H9 (cell line): ENCODE measurements at regions not wholly inside any gene's neighbourhood (a gene's known extent, or its start where the extent isn't known, plus 50 kb on each side); places are given as distances from the start of the nearest gene placed in this dataset.

Source experiments
- DNase-seq: peaks from one replicate; pipeline ENCODE4 v3.0.0-alpha.2; 2017
- H2AFZ ChIP-seq: one replicate; pipeline ENCODE4 v1.6.1; 2013; ENCODE audit warnings: mild to moderate bottlenecking, low read length, control low read depth, moderate library complexity
- H2AK5ac ChIP-seq: 2 replicates; pipeline ENCODE4 v1.6.1; 2013; ENCODE audit warnings: low read length, control low read depth, mixed read lengths; ENCODE audit not compliant: insufficient read length
- H2BK120ac ChIP-seq: one replicate; pipeline ENCODE4 v1.6.1; 2013; ENCODE audit warnings: low read depth, mild to moderate bottlenecking, low read length, control low read depth, inconsistent platforms; ENCODE audit not compliant: poor library complexity, severe bottlenecking
- H2BK12ac ChIP-seq: 2 replicates; pipeline ENCODE4 v1.6.1; 2013; ENCODE audit warnings: low read length, control low read depth, mixed read lengths, low read depth; ENCODE audit not compliant: insufficient read length
- H2BK15ac ChIP-seq: 2 replicates; pipeline ENCODE4 v1.6.1; 2013; ENCODE audit warnings: low read depth, low read length, control low read depth
- H2BK20ac ChIP-seq: one replicate; pipeline ENCODE4 v1.6.1; 2013; ENCODE audit warnings: low read depth, mild to moderate bottlenecking, low read length, control low read depth, inconsistent platforms; ENCODE audit not compliant: poor library complexity, severe bottlenecking
- H2BK5ac ChIP-seq: 2 replicates; pipeline ENCODE4 v1.6.1; 2013; ENCODE audit warnings: low read length, control low read depth, mixed read lengths; ENCODE audit not compliant: insufficient read length
- H3K14ac ChIP-seq: 2 replicates; pipeline ENCODE4 v1.6.1; 2013; ENCODE audit warnings: low read length, control low read depth; ENCODE audit not compliant: insufficient read depth
- H3K18ac ChIP-seq: 2 replicates; pipeline ENCODE4 v1.6.1; 2013; ENCODE audit warnings: low read depth, mild to moderate bottlenecking, mixed read lengths, low read length, control low read depth; ENCODE audit not compliant: insufficient read length
- H3K23ac ChIP-seq: 2 replicates; pipeline ENCODE4 v1.6.1; 2013; ENCODE audit warnings: low read length, control low read depth, mixed read lengths, low read depth; ENCODE audit not compliant: insufficient read length
- H3K23me2 ChIP-seq: 2 replicates; pipeline ENCODE4 v1.6.1; 2013; ENCODE audit warnings: low read depth, mild to moderate bottlenecking, mixed read lengths, low read length, control low read depth; ENCODE audit not compliant: insufficient read length, poor library complexity, severe bottlenecking
- H3K27ac ChIP-seq: 2 replicates; pipeline ENCODE4 v1.5.1; 2013; ENCODE audit warnings: low read length, control low read depth, mixed read lengths, low read depth; ENCODE audit not compliant: insufficient read length
- H3K27me3 ChIP-seq: 2 replicates; pipeline ENCODE4 v1.6.1; 2013; ENCODE audit warnings: low read length, control low read depth, inconsistent platforms; ENCODE audit not compliant: insufficient read depth
- H3K4ac ChIP-seq: 2 replicates; pipeline ENCODE4 v1.6.1; 2013; ENCODE audit warnings: low read depth, mild to moderate bottlenecking, control low read depth, inconsistent platforms, low read length, moderate library complexity
- H3K4me1 ChIP-seq: 2 replicates; pipeline ENCODE4 v1.6.1; 2013; ENCODE audit warnings: low read length, control low read depth, inconsistent platforms; ENCODE audit not compliant: insufficient read depth
- H3K4me2 ChIP-seq: 2 replicates; pipeline ENCODE4 v1.6.1; 2013; ENCODE audit warnings: low read length, control low read depth, mixed read lengths; ENCODE audit not compliant: insufficient read length, insufficient read depth
- H3K56ac ChIP-seq: 2 replicates; pipeline ENCODE4 v1.6.1; 2013; ENCODE audit warnings: low read depth, mild to moderate bottlenecking, mixed read lengths, low read length, control low read depth; ENCODE audit not compliant: insufficient read length
- H3K79me1 ChIP-seq: 2 replicates; pipeline ENCODE4 v1.6.1; 2013; ENCODE audit warnings: low read depth, mild to moderate bottlenecking, moderate library complexity, low read length, control low read depth, inconsistent platforms; ENCODE audit not compliant: insufficient read depth, poor library complexity, severe bottlenecking
- H3K79me2 ChIP-seq: 2 replicates; pipeline ENCODE4 v1.6.1; 2013; ENCODE audit warnings: low read length, control low read depth, inconsistent platforms; ENCODE audit not compliant: insufficient read depth
- H3K9ac ChIP-seq: 2 replicates; pipeline ENCODE4 v1.6.1; 2013; ENCODE audit warnings: low read length, control low read depth, mixed read lengths; ENCODE audit not compliant: insufficient read length; ENCODE audit errors: extremely low read depth
- H3K9me3 ChIP-seq: one replicate; pipeline ENCODE4 v1.6.1; 2013; ENCODE audit warnings: low read depth, low read length, inconsistent platforms; ENCODE audit not compliant: control insufficient read depth
- H3T11ph ChIP-seq: one replicate; pipeline ENCODE4 v1.6.1; 2013; ENCODE audit warnings: mild to moderate bottlenecking, low read length, control low read depth, inconsistent platforms
- H4K20me1 ChIP-seq: one replicate; pipeline ENCODE4 v1.6.1; 2013; ENCODE audit not compliant: control insufficient read depth, insufficient read length, insufficient read depth
- H4K5ac ChIP-seq: 2 replicates; pipeline ENCODE4 v1.6.1; 2013; ENCODE audit warnings: low read depth, mild to moderate bottlenecking, mixed read lengths, low read length, control low read depth; ENCODE audit not compliant: insufficient read length
- H4K8ac ChIP-seq: replicated peaks from 2 replicates; pipeline ENCODE4 v1.6.1; 2013; ENCODE audit warnings: low read length, control low read depth, mixed read lengths, low read depth; ENCODE audit not compliant: insufficient read length
- H4K91ac ChIP-seq: 2 replicates; pipeline ENCODE4 v1.6.1; 2013; ENCODE audit warnings: low read depth, mild to moderate bottlenecking, moderate library complexity, mixed read lengths, low read length, control low read depth; ENCODE audit not compliant: insufficient read length
- H3K27ac Mint-ChIP-seq, 3 experiments: 2 replicates in 2 of 3; 3 replicates in 1 of 3; pipeline ENCODE4 v1.8.0; 2020 to 2021; ENCODE audit warnings: mixed read lengths in 3 of 3, mild to moderate bottlenecking in 1 of 3, moderate library complexity in 1 of 3
- H3K27me3 Mint-ChIP-seq: 2 replicates; pipeline ENCODE4 v1.8.0; 2021; ENCODE audit warnings: low read depth, mild to moderate bottlenecking, moderate library complexity, mixed read lengths
- H3K36me3 Mint-ChIP-seq, 3 experiments: 2 replicates in 2 of 3; 3 replicates in 1 of 3; pipeline ENCODE4 v1.8.0; 2020 to 2021; ENCODE audit warnings: low read depth in 3 of 3, mixed read lengths in 3 of 3; ENCODE audit not compliant: insufficient read depth in 1 of 3
- H3K4me1 Mint-ChIP-seq, 2 experiments: 2 replicates each; pipeline ENCODE4 v1.8.0; 2020; ENCODE audit warnings: mixed read lengths in 2 of 2
- H3K4me3 Mint-ChIP-seq, 2 experiments: 2 replicates in 1 of 2; 3 replicates in 1 of 2; pipeline ENCODE4 v1.8.0; 2020 to 2021; ENCODE audit warnings: mild to moderate bottlenecking in 2 of 2, mixed read lengths in 2 of 2, moderate library complexity in 1 of 2
- H3K9me3 Mint-ChIP-seq, 2 experiments: 2 replicates in 1 of 2; 3 replicates in 1 of 2; pipeline ENCODE4 v1.8.0; 2020; ENCODE audit warnings: mild to moderate bottlenecking in 2 of 2, mixed read lengths in 2 of 2, moderate library complexity in 1 of 2
- WGBS: extraction: QIAGEN DNeasy Blood & Tissue Kit; methylation state at CpG from one replicate; pipeline ENCODE4 v1.1.7; 2013; ENCODE audit warnings: missing lambda C conversion rate, low lambda C conversion rate, mixed read lengths; ENCODE audit not compliant: insufficient read length; ENCODE audit errors: extremely low coverage; 5-methylcytosine and 5-hydroxymethylcytosine counted together
- TF ChIP-seq, protein P1 (sequence below): fragments of 200-600 bp; sonication (generic); conservative IDR thresholded peaks from 3 replicates; pipeline ENCODE4 v1.8.0; 2021; ENCODE audit warnings: antibody characterized with exemption, mild to moderate bottlenecking

DNA sequence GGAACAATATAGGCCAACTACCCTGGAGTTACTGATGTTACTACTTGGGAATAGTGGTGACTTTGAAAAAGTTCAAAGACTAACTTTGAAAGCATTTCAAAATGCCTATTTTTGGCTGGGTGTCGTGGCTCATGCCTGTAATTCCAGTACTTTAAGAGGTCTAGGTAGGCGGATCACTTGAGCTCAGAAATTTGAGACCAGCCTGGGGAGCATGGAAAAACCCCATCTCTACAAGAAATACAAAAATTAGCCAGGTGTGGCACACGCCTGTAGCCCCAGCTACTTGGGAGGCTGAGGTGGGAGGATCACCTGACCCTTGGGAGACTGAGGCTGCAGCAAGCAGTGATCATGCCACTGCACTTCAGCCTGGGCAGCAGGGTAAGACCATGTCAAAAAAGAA lies 105.3 kb downstream of the ARRDC3 start:
- Mint-ChIP-seq H3K9me3 (peaks cover 2 to 3% of the 10 kb centered on the region in 2 experiments; a peak in 3 of 5 replicates), H3K36me3 (no peaks in the 10 kb centered on the region), H3K4me3 (no peak overlapping the region), H3K27ac (no peak overlapping the region), H3K27me3 (peaks cover 25% of the 10 kb centered on the region), H3K4me1 (peaks cover 13 to 21% of the 10 kb centered on the region in 2 experiments)
- peaks cover 9% of the 10 kb centered on the region for H3K23me2 ChIP-seq
- H3K4ac ChIP-seq, result no peak overlapping the region
- H2BK15ac ChIP-seq, result no peak overlapping the region
- WGBS, result no CpG with 5 or more reads among the region's 3 CpGs
- no peaks in the 10 kb centered on the region for H3K9me3 ChIP-seq
- no peaks in the 10 kb centered on the region for H4K20me1 ChIP-seq
- no peaks in the 10 kb centered on the region for H3K27me3 ChIP-seq
- no peak overlapping the region for H2BK5ac ChIP-seq
- no peak overlapping the region for H4K5ac ChIP-seq
- no peak overlapping the region for H3K56ac ChIP-seq
- H2BK120ac ChIP-seq, result no peak overlapping the region
- H2AK5ac ChIP-seq, result no peak overlapping the region
- H3K79me2 ChIP-seq, result no peaks in the 10 kb centered on the region
- DNase-seq, result no peak
- H2BK12ac ChIP-seq, result no peak overlapping the region
- no peak overlapping the region for H4K91ac ChIP-seq
- TF ChIP-seq, protein P1, sequence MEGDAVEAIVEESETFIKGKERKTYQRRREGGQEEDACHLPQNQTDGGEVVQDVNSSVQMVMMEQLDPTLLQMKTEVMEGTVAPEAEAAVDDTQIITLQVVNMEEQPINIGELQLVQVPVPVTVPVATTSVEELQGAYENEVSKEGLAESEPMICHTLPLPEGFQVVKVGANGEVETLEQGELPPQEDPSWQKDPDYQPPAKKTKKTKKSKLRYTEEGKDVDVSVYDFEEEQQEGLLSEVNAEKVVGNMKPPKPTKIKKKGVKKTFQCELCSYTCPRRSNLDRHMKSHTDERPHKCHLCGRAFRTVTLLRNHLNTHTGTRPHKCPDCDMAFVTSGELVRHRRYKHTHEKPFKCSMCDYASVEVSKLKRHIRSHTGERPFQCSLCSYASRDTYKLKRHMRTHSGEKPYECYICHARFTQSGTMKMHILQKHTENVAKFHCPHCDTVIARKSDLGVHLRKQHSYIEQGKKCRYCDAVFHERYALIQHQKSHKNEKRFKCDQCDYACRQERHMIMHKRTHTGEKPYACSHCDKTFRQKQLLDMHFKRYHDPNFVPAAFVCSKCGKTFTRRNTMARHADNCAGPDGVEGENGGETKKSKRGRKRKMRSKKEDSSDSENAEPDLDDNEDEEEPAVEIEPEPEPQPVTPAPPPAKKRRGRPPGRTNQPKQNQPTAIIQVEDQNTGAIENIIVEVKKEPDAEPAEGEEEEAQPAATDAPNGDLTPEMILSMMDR, result no peak
- no peak overlapping the region for H3K4me2 ChIP-seq
- H3K9ac ChIP-seq, result no peak overlapping the region
- no peaks in the 10 kb centered on the region for H3K79me1 ChIP-seq
- no peaks in the 10 kb centered on the region for H3K4me1 ChIP-seq
- H3K18ac ChIP-seq, result no peak overlapping the region
- H2AFZ ChIP-seq, result no peak overlapping the region
- H3K14ac ChIP-seq, result no peak overlapping the region
- no peak overlapping the region for H2BK20ac ChIP-seq
- H3K27ac ChIP-seq, result no peak overlapping the region
- no peak overlapping the region for H3T11ph ChIP-seq
- no peak overlapping the region for H4K8ac ChIP-seq
- H3K23ac ChIP-seq, result no peak overlapping the region
